GM12872 (cell line): ENCODE measurements at regions not wholly inside any gene's neighbourhood (a gene's known extent, or its start where the extent isn't known, plus 50 kb on each side); places are given as distances from the start of the nearest gene placed in this dataset.

Experiments used
- TF ChIP-seq, protein P1 (sequence below): IDR thresholded peaks from 3 replicates; pipeline ENCODE4 v1.5.1; 2011; ENCODE audit warnings: low read depth, mild to moderate bottlenecking, low read length, moderate library complexity; ENCODE audit not compliant: insufficient read depth

DNA sequence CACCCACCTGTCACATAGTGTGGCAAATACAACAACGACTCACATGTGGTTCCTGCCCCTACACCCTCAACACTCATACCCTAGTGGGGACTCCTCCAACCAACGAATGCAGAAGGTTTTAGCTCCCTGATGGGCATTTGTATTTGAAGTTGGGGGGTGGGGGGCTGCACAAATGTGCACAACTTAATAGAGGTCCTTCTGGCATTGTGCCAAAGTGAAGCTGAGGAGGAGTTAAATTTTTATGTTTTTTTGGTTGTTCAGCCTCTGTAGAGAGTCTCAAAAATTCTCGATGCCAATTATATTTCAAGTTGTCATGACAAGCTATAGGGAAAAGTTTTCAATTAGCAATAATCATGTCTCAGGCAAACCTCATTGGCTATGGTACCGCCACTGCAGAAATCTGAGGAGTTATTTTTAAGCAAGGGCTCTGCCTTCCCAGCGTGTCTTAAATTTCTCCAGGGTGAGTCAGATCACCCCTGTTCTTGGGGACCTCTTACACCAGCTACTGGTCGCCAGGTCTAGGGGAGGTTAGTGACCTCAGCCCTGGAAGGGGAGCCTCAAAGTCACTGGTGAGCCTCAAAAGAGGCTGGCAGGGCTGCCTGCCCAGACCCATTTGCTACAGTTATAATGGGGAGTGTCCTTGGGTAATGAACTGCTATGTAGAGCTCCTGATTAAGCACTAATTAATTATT, 102.7 kb upstream of the TAF1B start:
- TF ChIP-seq, protein P1, sequence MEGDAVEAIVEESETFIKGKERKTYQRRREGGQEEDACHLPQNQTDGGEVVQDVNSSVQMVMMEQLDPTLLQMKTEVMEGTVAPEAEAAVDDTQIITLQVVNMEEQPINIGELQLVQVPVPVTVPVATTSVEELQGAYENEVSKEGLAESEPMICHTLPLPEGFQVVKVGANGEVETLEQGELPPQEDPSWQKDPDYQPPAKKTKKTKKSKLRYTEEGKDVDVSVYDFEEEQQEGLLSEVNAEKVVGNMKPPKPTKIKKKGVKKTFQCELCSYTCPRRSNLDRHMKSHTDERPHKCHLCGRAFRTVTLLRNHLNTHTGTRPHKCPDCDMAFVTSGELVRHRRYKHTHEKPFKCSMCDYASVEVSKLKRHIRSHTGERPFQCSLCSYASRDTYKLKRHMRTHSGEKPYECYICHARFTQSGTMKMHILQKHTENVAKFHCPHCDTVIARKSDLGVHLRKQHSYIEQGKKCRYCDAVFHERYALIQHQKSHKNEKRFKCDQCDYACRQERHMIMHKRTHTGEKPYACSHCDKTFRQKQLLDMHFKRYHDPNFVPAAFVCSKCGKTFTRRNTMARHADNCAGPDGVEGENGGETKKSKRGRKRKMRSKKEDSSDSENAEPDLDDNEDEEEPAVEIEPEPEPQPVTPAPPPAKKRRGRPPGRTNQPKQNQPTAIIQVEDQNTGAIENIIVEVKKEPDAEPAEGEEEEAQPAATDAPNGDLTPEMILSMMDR = no peak

DNA sequence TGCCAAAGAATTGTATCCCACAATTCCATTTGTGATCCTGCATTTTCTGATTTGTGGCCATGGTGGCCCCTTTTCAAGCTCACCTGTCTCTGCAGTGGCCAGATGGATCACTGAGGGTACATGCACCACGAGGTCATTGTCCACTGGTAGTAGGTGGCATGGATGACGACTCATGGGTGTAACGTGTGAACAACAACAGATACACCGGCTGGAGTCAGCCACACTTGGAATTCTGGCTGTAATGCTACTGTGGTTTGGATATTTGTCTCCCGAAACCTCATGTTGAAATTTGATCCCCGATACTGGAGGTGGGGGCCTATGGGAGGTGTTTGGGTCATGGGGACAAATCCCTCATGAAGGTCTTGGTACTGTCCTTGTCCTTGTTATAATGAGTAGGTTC, 102.2 kb upstream of the TAF1B start:
- TF ChIP-seq, protein P1 = no peak

DNA sequence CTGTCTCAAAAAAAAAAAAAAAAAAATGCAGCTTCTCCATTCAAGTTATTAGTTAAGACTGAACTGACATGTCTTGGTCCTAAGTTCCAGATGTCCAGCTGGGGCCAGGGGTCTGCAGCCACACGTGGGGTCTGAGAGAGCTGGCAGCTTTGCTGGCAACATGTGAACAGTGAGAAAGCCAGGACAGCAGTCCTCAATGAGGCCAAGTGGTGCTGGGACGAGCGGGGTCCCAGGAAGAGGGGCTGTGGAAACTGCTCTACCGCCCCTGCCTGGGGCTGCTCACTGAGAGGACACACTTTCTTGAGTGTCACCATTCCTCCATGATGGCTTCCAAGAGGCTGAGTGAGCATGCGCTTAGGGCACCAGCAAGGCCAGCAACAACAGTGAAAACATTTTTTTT, 100.7 kb upstream of the TAF1B start:
- TF ChIP-seq, protein P1 = no peak

DNA sequence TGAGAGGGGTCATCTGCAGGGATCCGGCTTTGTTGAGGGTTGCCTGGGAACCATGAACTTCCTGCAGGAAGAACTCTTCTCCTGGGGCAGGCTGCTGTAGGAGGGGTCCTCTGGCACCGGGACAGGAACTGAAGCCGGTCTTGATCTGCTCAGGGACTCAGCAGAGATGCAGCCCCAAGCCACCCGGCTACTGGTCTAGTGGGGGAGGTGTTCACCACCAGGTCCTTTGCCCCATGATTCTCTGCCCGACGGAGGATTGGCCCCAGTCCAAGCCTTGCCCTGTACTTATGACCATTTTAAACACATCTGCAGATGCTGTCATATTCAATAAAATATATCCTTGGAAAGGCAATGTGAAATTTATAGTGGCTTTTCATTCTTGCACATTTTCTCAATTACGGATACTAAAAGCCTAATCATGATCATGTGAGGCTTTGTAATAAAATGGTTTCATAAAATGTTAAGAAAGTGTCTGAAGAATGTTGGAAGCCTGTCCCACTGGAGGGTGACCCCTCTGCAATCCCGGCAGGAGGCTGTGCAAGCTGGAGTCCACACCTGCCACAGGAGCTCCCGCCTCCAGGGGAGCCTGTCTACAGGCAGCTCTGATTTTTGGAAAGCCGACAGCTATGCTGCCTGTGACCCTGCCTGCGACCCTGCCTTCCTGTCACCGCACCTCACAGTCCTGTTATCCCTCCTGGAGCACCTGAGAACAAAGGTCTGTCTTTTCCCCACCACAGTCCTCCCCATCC, 98.8 kb upstream of the TAF1B start:
- TF ChIP-seq, protein P1 = no peak

DNA sequence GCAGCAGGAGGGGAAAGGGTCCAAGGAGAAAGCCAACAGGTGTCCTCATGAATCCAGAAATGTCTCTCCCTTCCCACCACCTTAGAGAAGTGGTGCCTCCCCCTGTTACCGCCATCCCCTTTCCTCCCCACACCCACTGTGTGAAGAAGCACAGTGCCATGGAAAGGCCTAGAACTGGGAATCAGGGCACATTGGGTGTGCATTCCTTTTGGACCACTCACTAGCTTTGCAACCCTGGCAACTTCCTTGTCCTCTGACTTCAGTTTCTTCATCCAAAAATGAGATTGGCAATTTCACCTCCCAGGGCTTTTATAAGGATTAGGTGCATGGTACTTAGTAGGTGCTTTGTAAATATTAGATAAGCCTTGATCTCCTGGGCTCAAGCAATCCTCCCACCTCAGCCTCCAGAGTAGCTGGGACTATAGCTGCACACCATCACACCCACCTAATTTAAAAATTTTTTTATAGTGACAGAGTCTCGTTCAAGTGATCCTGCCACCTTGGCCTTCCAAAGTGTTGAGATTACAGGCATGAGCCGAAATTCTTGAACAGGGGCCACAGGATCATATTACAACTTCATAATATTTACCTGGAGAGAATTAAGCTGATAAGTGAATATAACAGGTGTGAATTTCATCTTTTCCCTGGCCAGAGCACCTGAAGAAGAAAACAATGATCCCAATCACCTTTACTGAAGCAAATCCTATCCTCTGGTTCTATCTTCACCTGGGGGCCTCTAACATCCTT, 97.9 kb upstream of the TAF1B start:
- TF ChIP-seq, protein P1 = no peak

DNA sequence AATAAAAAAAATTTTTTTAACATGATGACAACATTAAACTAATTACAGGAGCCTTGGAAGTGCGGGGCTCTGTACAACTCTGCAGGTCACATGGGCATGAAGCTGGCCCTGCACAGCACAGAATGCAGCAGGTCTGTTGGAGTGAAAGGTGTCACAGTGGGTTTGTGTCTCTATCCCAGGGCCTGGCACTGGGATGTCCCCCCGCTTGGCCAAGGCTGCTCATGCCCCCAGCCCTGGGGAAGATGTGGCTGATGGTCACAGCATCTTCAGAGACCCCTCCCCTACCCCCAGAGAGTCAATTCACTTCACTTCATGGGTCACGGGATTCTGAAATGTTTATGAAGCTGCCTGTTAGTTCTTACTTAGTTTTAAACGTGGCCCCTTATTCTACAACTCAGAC, 95.9 kb upstream of the TAF1B start:
- TF ChIP-seq, protein P1 = no peak

DNA sequence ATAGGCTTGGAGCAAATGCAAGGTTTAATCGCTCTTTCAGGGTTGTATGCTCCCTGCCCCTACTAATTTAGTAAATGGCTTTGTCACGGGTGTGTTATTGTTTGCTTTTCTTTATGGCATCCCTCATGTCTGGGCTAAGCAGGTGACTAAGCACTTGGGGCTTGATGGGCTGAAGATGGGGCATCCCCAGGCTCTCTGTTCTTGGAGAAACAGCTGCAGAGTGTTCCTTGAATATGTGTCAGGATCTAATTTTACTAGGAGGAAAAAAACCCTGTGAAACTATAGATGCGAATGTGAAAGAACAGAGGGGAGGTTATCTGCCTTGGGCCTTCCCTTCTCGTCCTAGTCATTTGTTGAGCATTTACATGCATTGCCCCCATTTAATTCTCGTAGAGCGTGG, 94.7 kb upstream of the TAF1B start:
- TF ChIP-seq, protein P1 = no peak
